Memory B cell (primary cell): ENCODE measurements at regions not wholly inside any gene's neighbourhood (a gene's known extent, or its start where the extent isn't known, plus 50 kb on each side); places are given as distances from the start of the nearest gene placed in this dataset.
A peak's percentile ranks its signal among the peaks of the same experiment; 100 is the strongest.
"Not testable (repeated sequence)": the region's sequence is repeated elsewhere in the genome, so short reads cannot be mapped to it uniquely, and the experiment has no call there.

ENCODE experiments used
- ATAC-seq: fragments of 150-1000 bp; cut with Tn5 transposase; 2 replicates; pipeline ENCODE4 v1.10.0; 2021; ENCODE audit warnings: low read depth, mild to moderate bottlenecking, moderate library complexity
- DNase-seq, 2 donors: peaks; one replicate each; pipeline ENCODE4 v3.0.0; 2022; ENCODE audit warnings: low spot score in 2 of 2
- H3K27ac Mint-ChIP-seq: one replicate; pipeline ENCODE4 v1.8.0; 2022; ENCODE audit warnings: mild to moderate bottlenecking, moderate library complexity, mixed read lengths
- H3K27me3 Mint-ChIP-seq: one replicate; pipeline ENCODE4 v1.8.0; 2022; ENCODE audit warnings: mixed read lengths
- H3K36me3 Mint-ChIP-seq: one replicate; pipeline ENCODE4 v1.8.0; 2022; ENCODE audit warnings: mild to moderate bottlenecking, mixed read lengths
- H3K4me1 Mint-ChIP-seq: one replicate; pipeline ENCODE4 v1.8.0; 2022; ENCODE audit warnings: mixed read lengths
- H3K4me3 Mint-ChIP-seq: one replicate; pipeline ENCODE4 v1.8.0; 2022; ENCODE audit warnings: mild to moderate bottlenecking, moderate library complexity, mixed read lengths
- H3K9me3 Mint-ChIP-seq: one replicate; pipeline ENCODE4 v1.8.0; 2022; ENCODE audit warnings: mixed read lengths

DNA sequence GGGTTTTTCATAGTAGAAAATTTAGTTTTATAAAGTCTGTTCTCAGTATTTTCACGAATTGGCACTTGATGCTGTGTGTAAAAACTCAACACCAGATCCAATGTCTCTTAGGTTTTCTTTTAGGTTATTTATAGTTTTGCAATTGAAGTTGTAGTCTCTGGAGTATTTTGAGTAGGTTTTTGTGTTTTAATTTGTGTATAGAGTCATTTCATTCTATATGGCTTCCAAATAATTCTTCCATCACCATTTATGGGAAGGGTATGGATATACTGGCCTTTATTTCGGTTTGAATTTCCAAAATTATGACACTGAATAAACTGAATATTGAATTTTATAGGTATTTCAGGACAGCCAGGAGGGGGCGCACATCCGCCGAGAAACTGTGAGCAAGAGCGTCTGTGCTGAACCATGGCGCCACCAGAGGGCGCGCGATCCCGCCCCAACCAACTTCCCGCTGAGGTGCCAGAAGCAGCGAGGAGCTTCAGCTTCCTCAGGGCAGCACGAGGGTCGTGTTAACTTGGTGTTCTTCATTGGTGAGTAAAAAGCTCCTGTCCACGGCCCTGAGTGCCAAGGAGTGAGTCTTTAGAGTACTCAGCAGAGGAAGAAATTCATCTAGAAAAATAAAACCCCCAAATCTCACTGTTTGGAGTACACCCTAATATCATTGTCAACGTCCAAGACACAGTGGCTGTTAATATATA lies 207.5 kb downstream of the LMLN start:
- H3K27ac Mint-ChIP-seq: not testable (repeated sequence)

GRCh38 chr3:198170781-198171180 lies 210.8 kb downstream of the LMLN start:
- not testable (repeated sequence) for DNase-seq, H3K9me3 Mint-ChIP-seq, H3K27ac Mint-ChIP-seq, ATAC-seq, H3K4me3 Mint-ChIP-seq, H3K27me3 Mint-ChIP-seq, H3K4me1 Mint-ChIP-seq, H3K36me3 Mint-ChIP-seq

More for the DNA sequence above, 207.5 kb downstream of the LMLN start:
- H3K9me3 Mint-ChIP-seq, ATAC-seq, H3K4me3 Mint-ChIP-seq, H3K27me3 Mint-ChIP-seq, H3K36me3 Mint-ChIP-seq, H3K4me1 Mint-ChIP-seq: not testable (repeated sequence)
- peak; percentile 70 to 71 for DNase-seq

GRCh38 chr3:198173080-198173479 lies 213.1 kb downstream of the LMLN start:
- ATAC-seq, DNase-seq, H3K4me1 Mint-ChIP-seq, H3K4me3 Mint-ChIP-seq, H3K36me3 Mint-ChIP-seq, H3K27me3 Mint-ChIP-seq, H3K27ac Mint-ChIP-seq, H3K9me3 Mint-ChIP-seq: not testable (repeated sequence)

DNA sequence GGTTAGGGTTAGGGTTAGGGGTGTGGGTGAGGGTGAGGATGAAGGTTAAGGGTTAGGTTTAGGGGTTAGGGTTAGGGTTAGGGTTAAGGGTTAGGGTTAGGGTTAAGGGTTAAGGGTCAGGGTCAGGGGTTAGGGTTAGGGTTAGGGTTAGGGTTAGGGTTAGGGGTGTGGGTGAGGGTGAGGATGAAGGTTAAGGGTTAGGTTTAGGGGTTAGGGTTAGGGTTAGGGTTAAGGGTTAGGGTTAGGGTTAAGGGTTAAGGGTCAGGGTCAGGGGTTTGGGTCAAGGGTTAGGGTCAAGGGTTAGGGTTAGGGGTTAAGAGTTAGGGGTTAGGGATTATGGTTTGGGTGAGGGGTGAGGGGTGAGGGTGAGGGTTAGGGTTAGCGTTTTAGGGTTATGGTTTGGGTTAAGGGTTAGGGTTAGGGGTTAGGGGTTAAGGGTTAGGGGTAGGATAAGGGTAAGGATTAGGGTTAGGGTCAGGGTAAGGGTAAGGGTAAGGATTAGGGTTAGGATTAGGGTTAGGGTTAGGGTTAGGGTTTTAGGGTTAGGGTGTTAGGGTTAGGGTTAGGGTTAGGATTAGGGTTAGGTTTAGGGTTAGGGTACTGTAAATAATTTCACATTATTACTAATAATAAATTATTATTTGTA lies 214.0 kb downstream of the LMLN start:
- not testable (repeated sequence) for H3K27me3 Mint-ChIP-seq, H3K4me1 Mint-ChIP-seq, ATAC-seq, H3K4me3 Mint-ChIP-seq, H3K9me3 Mint-ChIP-seq, H3K36me3 Mint-ChIP-seq, DNase-seq, H3K27ac Mint-ChIP-seq
